Stomach (tissue), 8 donors: ENCODE measurements at regions not wholly inside any gene's neighbourhood (a gene's known extent, or its start where the extent isn't known, plus 50 kb on each side); places are given as distances from the start of the nearest gene placed in this dataset.

Source experiments
- DNase-seq, 2 donors: peaks; one replicate each; pipeline versions ENCODE4 v3.0.0 to v3.0.0-alpha.2; 2013 to 2019
- H3K27ac ChIP-seq, 5 donors: fragments of 200-600 bp in 4 of 5; sonication (generic) in 4 of 5; one replicate each; pipeline ENCODE4 v1.5.1; 2013 to 2019; ENCODE audit warnings: mild to moderate bottlenecking in 1 of 5, moderate library complexity in 1 of 5
- H3K27me3 ChIP-seq, 3 donors: fragments of 200-600 bp; sonication (generic); one replicate each; pipeline ENCODE4 v1.5.1; 2017 to 2019; ENCODE audit warnings: mixed run types in 1 of 3
- H3K36me3 ChIP-seq, 4 donors: fragments of 200-600 bp; sonication (generic); 1 replicate in 3 of 4; 2 replicates in 1 of 4; pipeline ENCODE4 v1.5.1; 2016 to 2019
- H3K4me1 ChIP-seq, 4 donors: fragments of 200-600 bp; sonication (generic); one replicate each; pipeline ENCODE4 v1.5.1; 2016 to 2019
- H3K4me3 ChIP-seq, 4 donors: fragments of 200-600 bp; sonication (generic) in 3 of 4; one replicate each; pipeline ENCODE4 v1.5.1; 2016 to 2019; ENCODE audit warnings: mild to moderate bottlenecking in 1 of 4
- H3K9me3 ChIP-seq, 4 donors: fragments of 200-600 bp; sonication (generic); one replicate each; pipeline ENCODE4 v1.5.1; 2016 to 2019
- EP300 ChIP-seq: sonication (generic); formaldehyde crosslinking; IDR thresholded peaks from one replicate; pipeline ENCODE4 v1.6.1; 2017; ENCODE audit warnings: antibody characterized with exemption
- POLR2A ChIP-seq, 4 donors: fragments of 450-650 bp; IDR thresholded peaks; one replicate each; pipeline ENCODE4 v1.6.1; 2016; ENCODE audit warnings: antibody characterized with exemption in 4 of 4, control low read depth in 2 of 4, mild to moderate bottlenecking in 1 of 4, moderate library complexity in 1 of 4
- POLR2AphosphoS5 ChIP-seq, 3 donors: sonication (generic); formaldehyde crosslinking; IDR thresholded peaks; one replicate each; pipeline ENCODE4 v1.6.1; 2016; ENCODE audit warnings: antibody characterized with exemption in 3 of 3
- WGBS, 5 donors: extraction: QIAGEN DNeasy Blood & Tissue Kit in 3 of 5; methylation state at CpG; one replicate each; pipeline versions ENCODE4 v1.1.5 to v1.1.7; 2013 to 2018; 5-methylcytosine and 5-hydroxymethylcytosine counted together
- intact Hi-C: fragments of 100-400 bp; cut with DNase I; formaldehyde crosslinking; loops from one replicate; pipeline ENCODE4 v1.15.1; 2023; ENCODE audit warnings: low total_unique reads
- TF ChIP-seq, protein P1 (sequence below), 7 experiments: fragments of 450-650 bp in 4 of 7; fragments of 200-600 bp in 3 of 7; sonication (generic) in 3 of 7; IDR thresholded peaks; one replicate each; pipeline ENCODE4 v1.5.1; 2016 to 2019; ENCODE audit warnings: antibody characterized with exemption in 7 of 7, control low read depth in 2 of 7, mild to moderate bottlenecking in 1 of 7
- donor health status: healthy with polysubstance abuse.
- donor health status: Bipolar disorder and iron deficiency.
- donor health status: healthy.

GRCh38 chr10:16227674-16228073 lies 209.1 kb upstream of the PTER start:
- WGBS, 5 donors = 88 to 95% (median 93%) methylated on average over 3 of the region's 3 CpGs
- peaks cover 2 to 21% (median 16%) of the 10 kb centered on the region in 4 donors for H3K9me3 ChIP-seq
- no peak for TF ChIP-seq POLR2AphosphoS5 (IDR thresholded peaks at IDR 0.05)
- no peak for TF ChIP-seq EP300

DNA sequence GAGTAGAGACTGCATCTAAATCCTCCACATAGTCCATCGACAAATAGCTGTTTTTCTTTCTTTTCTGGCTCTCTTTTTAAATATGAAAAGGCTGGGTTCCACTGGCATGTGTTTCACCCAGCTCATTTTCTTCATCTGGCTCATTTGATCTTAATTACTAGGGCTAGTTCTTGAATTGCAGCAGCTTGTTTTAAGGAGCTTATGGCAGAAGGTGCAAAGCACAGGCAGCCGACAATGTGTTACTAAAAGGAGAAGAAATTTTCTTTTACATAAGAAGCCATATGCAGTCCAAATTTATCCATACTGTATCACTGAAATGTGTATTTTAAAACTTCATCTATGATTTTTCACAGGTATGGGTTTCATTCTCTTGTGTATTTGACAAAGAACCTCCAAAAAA lies 205.6 kb upstream of the PTER start:
- peaks cover 0 to 6% (median 3%) of the 10 kb centered on the region in 4 donors for H3K9me3 ChIP-seq
- no peaks in the 10 kb centered on the region for H3K36me3 ChIP-seq
- intact Hi-C loops = no loop called here
- H3K4me3 ChIP-seq = no peak overlapping the region
- no peak for DNase-seq
- WGBS, 5 donors = 72 to 91% (median 83%) methylated on average over 2 of the region's 2 CpGs
- H3K27ac ChIP-seq = no peak overlapping the region
- TF ChIP-seq, protein P1, sequence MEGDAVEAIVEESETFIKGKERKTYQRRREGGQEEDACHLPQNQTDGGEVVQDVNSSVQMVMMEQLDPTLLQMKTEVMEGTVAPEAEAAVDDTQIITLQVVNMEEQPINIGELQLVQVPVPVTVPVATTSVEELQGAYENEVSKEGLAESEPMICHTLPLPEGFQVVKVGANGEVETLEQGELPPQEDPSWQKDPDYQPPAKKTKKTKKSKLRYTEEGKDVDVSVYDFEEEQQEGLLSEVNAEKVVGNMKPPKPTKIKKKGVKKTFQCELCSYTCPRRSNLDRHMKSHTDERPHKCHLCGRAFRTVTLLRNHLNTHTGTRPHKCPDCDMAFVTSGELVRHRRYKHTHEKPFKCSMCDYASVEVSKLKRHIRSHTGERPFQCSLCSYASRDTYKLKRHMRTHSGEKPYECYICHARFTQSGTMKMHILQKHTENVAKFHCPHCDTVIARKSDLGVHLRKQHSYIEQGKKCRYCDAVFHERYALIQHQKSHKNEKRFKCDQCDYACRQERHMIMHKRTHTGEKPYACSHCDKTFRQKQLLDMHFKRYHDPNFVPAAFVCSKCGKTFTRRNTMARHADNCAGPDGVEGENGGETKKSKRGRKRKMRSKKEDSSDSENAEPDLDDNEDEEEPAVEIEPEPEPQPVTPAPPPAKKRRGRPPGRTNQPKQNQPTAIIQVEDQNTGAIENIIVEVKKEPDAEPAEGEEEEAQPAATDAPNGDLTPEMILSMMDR (IDR thresholded peaks at IDR 0.05) = no peak
- TF ChIP-seq POLR2A (IDR thresholded peaks at IDR 0.05) (no peak), EP300 (no peak), POLR2AphosphoS5 (IDR thresholded peaks at IDR 0.05) (no peak)
- no peaks in the 10 kb centered on the region for H3K4me1 ChIP-seq
- no peaks in the 10 kb centered on the region for H3K27me3 ChIP-seq

More at GRCh38 chr10:16227674-16228073, 209.1 kb upstream of the PTER start:
- Histone ChIP-seq H3K4me1 (no peaks in the 10 kb centered on the region), H3K4me3 (no peak overlapping the region), H3K36me3 (no peaks in the 10 kb centered on the region), H3K27ac (no peak overlapping the region), H3K27me3 (no peaks in the 10 kb centered on the region)
- intact Hi-C loops = no loop called here
- DNase-seq = no peak

- intact Hi-C loops = no loop called here
- H3K36me3 ChIP-seq = no peaks in the 10 kb centered on the region
- H3K4me3 ChIP-seq = no peak overlapping the region
- DNase-seq = peak in 1 of 2 donors; percentile 10
- peaks cover 0 to 6% (median 3%) of the 10 kb centered on the region in 4 donors for H3K9me3 ChIP-seq
- no peak for TF ChIP-seq POLR2A (IDR thresholded peaks at IDR 0.05)
- TF ChIP-seq EP300 = no peak
- TF ChIP-seq, protein P1 (IDR thresholded peaks at IDR 0.05) = no peak
- no peak for TF ChIP-seq POLR2AphosphoS5 (IDR thresholded peaks at IDR 0.05)
- WGBS, 5 donors = 64 to 80% (median 77%) methylated on average over 11 of the region's 11 CpGs
- no peaks in the 10 kb centered on the region for H3K4me1 ChIP-seq
- H3K27ac ChIP-seq = no peak overlapping the region
- H3K27me3 ChIP-seq = no peaks in the 10 kb centered on the region
Measured at GRCh38 chr10:16231734-16232435, 204.9 kb upstream of the PTER start.

GRCh38 chr10:16232441-16232840 lies 204.4 kb upstream of the PTER start:
- intact Hi-C loops = no loop called here
- H3K36me3 ChIP-seq = no peaks in the 10 kb centered on the region
- no peak overlapping the region for H3K4me3 ChIP-seq
- 79 to 96% (median 88%) methylated on average over 1 of the region's 1 CpG for WGBS, 5 donors
- TF ChIP-seq POLR2AphosphoS5 (IDR thresholded peaks at IDR 0.05) (no peak), EP300 (no peak), POLR2A (IDR thresholded peaks at IDR 0.05) (no peak)
- H3K9me3 ChIP-seq = peaks cover 0 to 6% (median 2%) of the 10 kb centered on the region in 4 donors
- H3K27ac ChIP-seq = no peak overlapping the region
- DNase-seq = no peak
- no peaks in the 10 kb centered on the region for H3K27me3 ChIP-seq
- no peaks in the 10 kb centered on the region for H3K4me1 ChIP-seq

DNA sequence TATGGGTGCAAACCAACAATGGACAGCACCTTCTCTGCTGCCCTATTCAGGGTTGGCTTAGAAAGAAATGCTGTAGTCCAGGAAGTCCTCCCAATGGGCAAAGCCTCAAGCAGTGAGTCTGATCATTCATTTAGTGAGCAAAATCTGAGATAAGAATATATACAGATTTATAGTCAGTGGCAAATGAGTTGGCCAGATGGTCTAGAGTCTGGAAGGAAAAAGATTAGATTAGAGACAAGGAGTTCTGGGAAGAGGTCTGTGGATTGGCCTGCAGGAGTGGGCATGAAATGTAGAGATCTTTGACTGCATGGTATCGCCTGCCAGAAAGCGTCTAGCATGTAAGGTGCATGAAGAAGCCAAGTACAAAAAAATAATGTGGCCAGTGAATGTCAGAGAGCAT lies 201.9 kb upstream of the PTER start:
- Histone ChIP-seq H3K4me3 (no peak overlapping the region), H3K27me3 (no peaks in the 10 kb centered on the region), H3K4me1 (no peaks in the 10 kb centered on the region), H3K9me3 (peaks cover 0 to 4% (median 2%) of the 10 kb centered on the region in 4 donors), H3K36me3 (no peaks in the 10 kb centered on the region), H3K27ac (no peak overlapping the region)
- DNase-seq = no peak
- intact Hi-C loops = no loop called here
- WGBS, 5 donors = 89 to 94% (median 93%) methylated on average over 2 of the region's 2 CpGs
- TF ChIP-seq POLR2AphosphoS5 (IDR thresholded peaks at IDR 0.05) (no peak), POLR2A (IDR thresholded peaks at IDR 0.05) (no peak), EP300 (no peak)
- TF ChIP-seq, protein P1 (IDR thresholded peaks at IDR 0.05) = no peak
